Peyer's patch (tissue), 4 donors: ENCODE measurements at regions not wholly inside any gene's neighbourhood (a gene's known extent, or its start where the extent isn't known, plus 50 kb on each side); places are given as distances from the start of the nearest gene placed in this dataset.

Source experiments
- DNase-seq, 3 donors: peaks; one replicate each; pipeline ENCODE4 v3.0.0-alpha.2; 2017 to 2019
- H3K27ac ChIP-seq, 4 donors: fragments of 200-600 bp; sonication (generic); one replicate each; pipeline ENCODE4 v1.5.1; 2016 to 2019
- H3K27me3 ChIP-seq, 2 donors: fragments of 200-600 bp; sonication (generic); one replicate each; pipeline ENCODE4 v1.5.1; 2019
- H3K36me3 ChIP-seq, 3 donors: fragments of 200-600 bp; sonication (generic); one replicate each; pipeline ENCODE4 v1.5.1; 2016 to 2019
- H3K4me1 ChIP-seq, 4 donors: fragments of 200-600 bp; sonication (generic); one replicate each; pipeline ENCODE4 v1.5.1; 2016 to 2019
- H3K4me3 ChIP-seq, 4 donors: fragments of 200-600 bp; sonication (generic); 1 replicate in 3 of 4; 2 replicates in 1 of 4; pipeline ENCODE4 v1.5.1; 2016 to 2019; ENCODE audit warnings: mild to moderate bottlenecking in 1 of 4
- H3K9me3 ChIP-seq, 4 donors: fragments of 200-600 bp; sonication (generic); one replicate each; pipeline ENCODE4 v1.5.1; 2016 to 2019; ENCODE audit warnings: mild to moderate bottlenecking in 1 of 4
- CTCF ChIP-seq, 6 experiments: fragments of 450-650 bp in 4 of 6; fragments of 200-600 bp in 2 of 6; sonication (generic) in 1 of 6; IDR thresholded peaks; one replicate each; pipeline ENCODE4 v1.5.1; 2017 to 2019; ENCODE audit warnings: antibody characterized with exemption in 6 of 6, mild to moderate bottlenecking in 3 of 6, moderate library complexity in 1 of 6
- POLR2A ChIP-seq, 2 donors: fragments of 450-650 bp; IDR thresholded peaks; one replicate each; pipeline ENCODE4 v1.5.1; 2017; ENCODE audit warnings: antibody characterized with exemption in 2 of 2, mild to moderate bottlenecking in 2 of 2, moderate library complexity in 2 of 2

GRCh38 chr21:16310176-16310575 is 580.4 kb downstream of the USP25 start:
- Histone ChIP-seq H3K27me3 (no peaks in the 10 kb centered on the region), H3K27ac (no peak overlapping the region), H3K4me3 (no peak overlapping the region), H3K4me1 (no peaks in the 10 kb centered on the region), H3K9me3 (no peaks in the 10 kb centered on the region), H3K36me3 (no peaks in the 10 kb centered on the region)
- no peak for DNase-seq
- no peak for TF ChIP-seq CTCF (IDR thresholded peaks at IDR 0.05)
- TF ChIP-seq POLR2A (IDR thresholded peaks at IDR 0.05): no peak

- TF ChIP-seq CTCF (IDR thresholded peaks at IDR 0.05) (no peak), POLR2A (IDR thresholded peaks at IDR 0.05) (no peak)
- no peak overlapping the region for H3K27ac ChIP-seq
- no peaks in the 10 kb centered on the region for H3K27me3 ChIP-seq
- no peaks in the 10 kb centered on the region for H3K9me3 ChIP-seq
- no peaks in the 10 kb centered on the region for H3K36me3 ChIP-seq
- DNase-seq: no peak
- no peaks in the 10 kb centered on the region for H3K4me1 ChIP-seq
- no peak overlapping the region for H3K4me3 ChIP-seq
Observed at GRCh38 chr21:16311229-16311628, 581.4 kb downstream of the USP25 start.

GRCh38 chr21:16312321-16312720 is 582.5 kb downstream of the USP25 start:
- Histone ChIP-seq H3K4me3 (no peak overlapping the region), H3K27ac (no peak overlapping the region), H3K36me3 (no peaks in the 10 kb centered on the region), H3K27me3 (no peaks in the 10 kb centered on the region), H3K4me1 (no peaks in the 10 kb centered on the region), H3K9me3 (no peaks in the 10 kb centered on the region)
- TF ChIP-seq POLR2A (IDR thresholded peaks at IDR 0.05) (no peak), CTCF (IDR thresholded peaks at IDR 0.05) (no peak)
- no peak for DNase-seq

- H3K36me3 ChIP-seq: no peaks in the 10 kb centered on the region
- no peak overlapping the region for H3K27ac ChIP-seq
- no peaks in the 10 kb centered on the region for H3K4me1 ChIP-seq
- no peaks in the 10 kb centered on the region for H3K9me3 ChIP-seq
- DNase-seq: no peak
- no peaks in the 10 kb centered on the region for H3K27me3 ChIP-seq
- no peak overlapping the region for H3K4me3 ChIP-seq
- TF ChIP-seq CTCF (IDR thresholded peaks at IDR 0.05): no peak
- no peak for TF ChIP-seq POLR2A (IDR thresholded peaks at IDR 0.05)
Observed at GRCh38 chr21:16315223-16315622, 585.4 kb downstream of the USP25 start.

- DNase-seq: no peak
- Histone ChIP-seq H3K36me3 (no peaks in the 10 kb centered on the region), H3K4me3 (no peak overlapping the region), H3K4me1 (no peaks in the 10 kb centered on the region), H3K9me3 (no peaks in the 10 kb centered on the region), H3K27ac (no peak overlapping the region), H3K27me3 (no peaks in the 10 kb centered on the region)
- TF ChIP-seq POLR2A (IDR thresholded peaks at IDR 0.05): no peak
- TF ChIP-seq CTCF (IDR thresholded peaks at IDR 0.05): no peak
Observed at GRCh38 chr21:16318651-16319300, 589.0 kb downstream of the USP25 start.

- TF ChIP-seq POLR2A (IDR thresholded peaks at IDR 0.05) (no peak), CTCF (IDR thresholded peaks at IDR 0.05) (no peak)
- Histone ChIP-seq H3K36me3 (no peaks in the 10 kb centered on the region), H3K9me3 (no peaks in the 10 kb centered on the region), H3K27ac (no peak overlapping the region), H3K4me1 (no peaks in the 10 kb centered on the region), H3K27me3 (no peaks in the 10 kb centered on the region), H3K4me3 (no peak overlapping the region)
- DNase-seq: no peak
Observed at GRCh38 chr21:16320110-16320509, 590.3 kb downstream of the USP25 start.
